ENCODE measurements at regions not wholly inside any gene's neighbourhood (a gene's known extent, or its start where the extent isn't known, plus 50 kb on each side); places are given as distances from the start of the nearest gene placed in this dataset.

- TF ChIP-seq CTCF (IDR thresholded peaks at IDR 0.05 in 8 of 11, conservative IDR thresholded peaks at IDR 0.05 in 3 of 11) (no peak), POLR2AphosphoS5 (IDR thresholded peaks at IDR 0.05) (no peak), POLR2A (IDR thresholded peaks at IDR 0.05) (no peak)
These were observed 913.9 kb downstream of the BRINP3 start for GRCh38 chr1:189563784-189564183.
